K562 (cell line): ENCODE measurements at regions not wholly inside any gene's neighbourhood (a gene's known extent, or its start where the extent isn't known, plus 50 kb on each side); places are given as distances from the start of the nearest gene placed in this dataset.

Experiments used
- ATAC-seq: fragments of 200-7000 bp; cut with Tn5 transposase; 3 replicates; pipeline ENCODE4 v1.9.1; 2020; ENCODE audit warnings: moderate library complexity
- BruUV-seq: library from RNA; stranded (reverse); fragments of 400-500 nt; replicated peaks from 2 replicates; lab custom pipeline; 2021; lab: Mats Ljungman, UMichigan
- CTCF ChIA-PET: fragments of 300-600 bp; formaldehyde crosslinking; extraction: SDS; loops from one replicate; lab custom pipeline; 2021; ENCODE audit warnings: low intra/inter-chr PET ratio; lab: Yijun Ruan, JAX
- POLR2A ChIA-PET: fragments of 300-600, 350-650 bp; sonication (Branson Sonifier 250); formaldehyde crosslinking; extraction: SDS; loops from one replicate; lab custom pipeline; 2021; ENCODE audit warnings: antibody characterized with exemption, inconsistent platforms; lab: Yijun Ruan, JAX
- DNase-seq, 4 experiments: peaks; one replicate each; pipeline versions ENCODE4 v3.0.0 to v3.0.0-alpha.2; 2011 to 2018; ENCODE audit warnings: low spot score in 3 of 4, mixed read lengths in 3 of 4; ENCODE audit errors: extremely low read depth in 1 of 4
- FAIRE-seq: peaks from 2 replicates; lab custom pipeline; 2011; peaks lifted over from hg19 to GRCh38; lab: Jason Lieb, UNC
- H2AFZ ChIP-seq: 2 replicates; pipeline ENCODE4 v1.6.0; 2011; ENCODE audit warnings: low read depth, low read length, control low read depth, inconsistent platforms
- H3K27ac ChIP-seq: fragments of 200-600 bp; 3 replicates; pipeline ENCODE4 v1.8.0; 2011; ENCODE audit warnings: low read depth, mild to moderate bottlenecking, control low read depth, inconsistent platforms, low read length, moderate library complexity, mixed read lengths; ENCODE audit errors: extremely low read depth
- H3K27me3 ChIP-seq, 2 experiments: fragments of 300-600 bp in 1 of 2; 2 replicates in 1 of 2; 3 replicates in 1 of 2; pipeline versions ENCODE4 v1.6.0 to v1.8.0; 2011; ENCODE audit warnings: inconsistent platforms in 2 of 2, low read length in 2 of 2, mild to moderate bottlenecking in 1 of 2, mixed read lengths in 1 of 2, moderate library complexity in 1 of 2; ENCODE audit not compliant: control insufficient read depth in 2 of 2, insufficient read depth in 2 of 2
- H3K36me3 ChIP-seq: fragments of 300-600 bp; 3 replicates; pipeline ENCODE4 v1.8.0; 2011; ENCODE audit warnings: mild to moderate bottlenecking, low read length, inconsistent platforms; ENCODE audit not compliant: control insufficient read depth, insufficient read depth
- H3K4me1 ChIP-seq, 2 experiments: fragments of 200-600 bp in 1 of 2; replicated peaks in 1 of 2; 2 replicates in 1 of 2; 3 replicates in 1 of 2; pipeline versions ENCODE4 v1.5.1 to v1.8.0; 2011; ENCODE audit warnings: inconsistent platforms in 2 of 2, low read length in 2 of 2, mild to moderate bottlenecking in 1 of 2, mixed read lengths in 1 of 2, moderate library complexity in 1 of 2; ENCODE audit not compliant: control insufficient read depth in 2 of 2, insufficient read depth in 2 of 2
- H3K4me2 ChIP-seq: 2 replicates; pipeline ENCODE4 v1.6.1; 2011; ENCODE audit warnings: low read length, control low read depth, inconsistent platforms, mixed read lengths; ENCODE audit not compliant: insufficient read depth
- H3K4me3 ChIP-seq: fragments of 200-600 bp; sonication (generic), shearing (Covaris generic); 2 replicates; pipeline ENCODE4 v1.5.1; 2016; ENCODE audit warnings: control low read depth, inconsistent platforms
- H3K79me2 ChIP-seq: fragments of 200-600 bp; 3 replicates; pipeline ENCODE4 v1.8.0; 2011; ENCODE audit warnings: low read length, inconsistent platforms; ENCODE audit not compliant: control insufficient read depth, insufficient read depth
- H3K9ac ChIP-seq, 2 experiments: 2 replicates each; pipeline versions ENCODE4 v1.6.0 to v1.6.1; 2011; ENCODE audit warnings: low read depth in 2 of 2, low read length in 2 of 2, control low read depth in 1 of 2, inconsistent platforms in 1 of 2, mild to moderate bottlenecking in 1 of 2, mixed read lengths in 1 of 2; ENCODE audit not compliant: insufficient read depth in 1 of 2
- H3K9me1 ChIP-seq: one replicate; pipeline ENCODE4 v1.6.0; 2011; ENCODE audit warnings: inconsistent platforms, mild to moderate bottlenecking, low read length, moderate library complexity; ENCODE audit not compliant: control insufficient read depth, insufficient read depth
- H3K9me3 ChIP-seq: replicated peaks from 2 replicates; pipeline ENCODE4 v1.5.1; 2011; ENCODE audit warnings: low read depth, low read length, inconsistent platforms; ENCODE audit not compliant: control insufficient read depth, insufficient read depth
- H4K20me1 ChIP-seq: replicated peaks from 2 replicates; pipeline ENCODE4 v1.6.1; 2011; ENCODE audit warnings: low read length, inconsistent platforms, mixed read lengths; ENCODE audit not compliant: control insufficient read depth, insufficient read depth
- CBX3 ChIP-seq, 2 experiments: IDR thresholded peaks; 1 replicate in 1 of 2; 2 replicates in 1 of 2; pipeline ENCODE4 v1.6.1; 2012; ENCODE audit warnings: inconsistent platforms in 2 of 2, low read length in 2 of 2, borderline replicate concordance in 1 of 2, control low read depth in 1 of 2
- CC2D1A ChIP-seq: fragments of 450-650 bp; IDR thresholded peaks from 2 replicates; pipeline ENCODE4 v1.6.1; 2017; ENCODE audit warnings: mild to moderate bottlenecking
- MAZ ChIP-seq, 2 experiments: fragments of 450-650 bp in 1 of 2; sonication (generic) in 1 of 2; formaldehyde crosslinking; IDR thresholded peaks in 1 of 2; conservative IDR thresholded peaks in 1 of 2; 2 replicates each; pipeline versions ENCODE4 v1.4.0 to v1.5.0; 2020; ENCODE audit warnings: mild to moderate bottlenecking in 1 of 2, missing genetic modification reagents in 1 of 2
- RNF2 ChIP-seq: sonication (generic); IDR thresholded peaks from 2 replicates; pipeline ENCODE4 v1.6.1; 2016
- TBP ChIP-seq: optimal IDR thresholded peaks from 2 replicates; pipeline ENCODE3; 2011; ENCODE audit warnings: low read depth, low read length, improper control_type of control experiment
- U2AF1 ChIP-seq: fragments of 200-400 bp; formaldehyde crosslinking; optimal IDR thresholded peaks from 2 replicates; pipeline ENCODE3; 2017; ENCODE audit warnings: mild to moderate bottlenecking, low read depth, low read length, moderate library complexity
- ZNF23 ChIP-seq: fragments of 250-450 bp; sonication (Bioruptor Pico); IDR thresholded peaks from 2 replicates; pipeline ENCODE4 v1.4.0; 2020; ENCODE audit warnings: mild to moderate bottlenecking
- ZNF280A ChIP-seq: fragments of 450-650 bp; IDR thresholded peaks from 2 replicates; pipeline ENCODE4 v1.6.1; 2018; ENCODE audit warnings: mild to moderate bottlenecking, low read depth; ENCODE audit not compliant: partially characterized antibody
- ZNF311 ChIP-seq: fragments of 250-450 bp; sonication (Bioruptor Pico); IDR thresholded peaks from 2 replicates; pipeline ENCODE4 v1.4.0; 2020; ENCODE audit warnings: mild to moderate bottlenecking, moderate library complexity
- ZNF780A ChIP-seq: fragments of 250-450 bp; sonication (Bioruptor Pico); IDR thresholded peaks from 2 replicates; pipeline ENCODE4 v1.5.0; 2021; ENCODE audit warnings: mild to moderate bottlenecking
- WGBS: fragments of 100-300 bp; shearing (Covaris generic); methylation state at CpG from one replicate; pipeline ENCODE4 v1.1.6; 2016; ENCODE audit warnings: low coverage, mixed read lengths; ENCODE audit not compliant: insufficient coverage; ENCODE audit errors: missing lambda C conversion rate; 5-methylcytosine and 5-hydroxymethylcytosine counted together
- in situ Hi-C: fragments of 300-500 bp; cut with MboI; formaldehyde crosslinking; loops from 4 replicates; pipeline ENCODE4 v1.15.0; 2018; ENCODE audit warnings: inconsistent platforms, mixed read lengths
- intact Hi-C: fragments of 100-400 bp; cut with micrococcal nuclease; formaldehyde crosslinking; loops from 2 replicates; pipeline ENCODE4 v1.14.2; 2022
- TF ChIP-seq, protein P1 (sequence below): fragments of 250-450 bp; sonication (Bioruptor Pico); IDR thresholded peaks from 2 replicates; pipeline ENCODE4 v1.6.1; 2021; ENCODE audit warnings: mild to moderate bottlenecking
- TF ChIP-seq, protein P2 (sequence below): sonication (generic); IDR thresholded peaks from 2 replicates; pipeline ENCODE4 v1.6.1; 2016
- TF ChIP-seq, protein P3 (sequence below), 2 experiments: fragments of 450-650 bp; IDR thresholded peaks; 2 replicates each; pipeline ENCODE4 v1.6.1; 2018; ENCODE audit warnings: mild to moderate bottlenecking in 2 of 2, low read depth in 1 of 2; ENCODE audit not compliant: partially characterized antibody in 2 of 2
- TF ChIP-seq, protein P4 (sequence below): sonication (generic); formaldehyde crosslinking; IDR thresholded peaks from 2 replicates; pipeline ENCODE4 v1.8.0; 2022; ENCODE audit warnings: missing genetic modification reagents, mild to moderate bottlenecking, borderline replicate concordance

- H3K9me1 ChIP-seq, result no peaks in the 10 kb centered on the region
- no peak for ATAC-seq
- H3K9ac ChIP-seq, result no peak overlapping the region
- 0% methylated on average over 3 of the region's 3 CpGs for WGBS
- H3K27me3 ChIP-seq, result no peaks in the 10 kb centered on the region
- no peak overlapping the region for H3K4me2 ChIP-seq
- POLR2A ChIA-PET, result no interaction called here
- H3K9me3 ChIP-seq, result no peaks in the 10 kb centered on the region; the same call in 1 of the 2 replicates
- H4K20me1 ChIP-seq, result no peaks in the 10 kb centered on the region
- no peaks in the 10 kb centered on the region for H3K79me2 ChIP-seq
- H2AFZ ChIP-seq, result no peak overlapping the region
- no peak overlapping the region for H3K27ac ChIP-seq
- H3K4me1 ChIP-seq, result no peaks in the 10 kb centered on the region
- TF ChIP-seq ZNF23 (CRISPR knock-in tag), result no peak
- TF ChIP-seq, protein P1, sequence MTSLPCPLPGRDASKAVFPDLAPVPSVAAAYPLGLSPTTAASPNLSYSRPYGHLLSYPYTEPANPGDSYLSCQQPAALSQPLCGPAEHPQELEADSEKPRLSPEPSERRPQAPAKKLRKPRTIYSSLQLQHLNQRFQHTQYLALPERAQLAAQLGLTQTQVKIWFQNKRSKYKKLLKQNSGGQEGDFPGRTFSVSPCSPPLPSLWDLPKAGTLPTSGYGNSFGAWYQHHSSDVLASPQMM (CRISPR knock-in tag), result no peak
- TF ChIP-seq ZNF780A (CRISPR knock-in tag), result no peak
- TF ChIP-seq TBP, result no peak
- TF ChIP-seq, protein P2, sequence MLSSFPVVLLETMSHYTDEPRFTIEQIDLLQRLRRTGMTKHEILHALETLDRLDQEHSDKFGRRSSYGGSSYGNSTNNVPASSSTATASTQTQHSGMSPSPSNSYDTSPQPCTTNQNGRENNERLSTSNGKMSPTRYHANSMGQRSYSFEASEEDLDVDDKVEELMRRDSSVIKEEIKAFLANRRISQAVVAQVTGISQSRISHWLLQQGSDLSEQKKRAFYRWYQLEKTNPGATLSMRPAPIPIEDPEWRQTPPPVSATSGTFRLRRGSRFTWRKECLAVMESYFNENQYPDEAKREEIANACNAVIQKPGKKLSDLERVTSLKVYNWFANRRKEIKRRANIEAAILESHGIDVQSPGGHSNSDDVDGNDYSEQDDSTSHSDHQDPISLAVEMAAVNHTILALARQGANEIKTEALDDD, result no peak
- TF ChIP-seq, protein P3, sequence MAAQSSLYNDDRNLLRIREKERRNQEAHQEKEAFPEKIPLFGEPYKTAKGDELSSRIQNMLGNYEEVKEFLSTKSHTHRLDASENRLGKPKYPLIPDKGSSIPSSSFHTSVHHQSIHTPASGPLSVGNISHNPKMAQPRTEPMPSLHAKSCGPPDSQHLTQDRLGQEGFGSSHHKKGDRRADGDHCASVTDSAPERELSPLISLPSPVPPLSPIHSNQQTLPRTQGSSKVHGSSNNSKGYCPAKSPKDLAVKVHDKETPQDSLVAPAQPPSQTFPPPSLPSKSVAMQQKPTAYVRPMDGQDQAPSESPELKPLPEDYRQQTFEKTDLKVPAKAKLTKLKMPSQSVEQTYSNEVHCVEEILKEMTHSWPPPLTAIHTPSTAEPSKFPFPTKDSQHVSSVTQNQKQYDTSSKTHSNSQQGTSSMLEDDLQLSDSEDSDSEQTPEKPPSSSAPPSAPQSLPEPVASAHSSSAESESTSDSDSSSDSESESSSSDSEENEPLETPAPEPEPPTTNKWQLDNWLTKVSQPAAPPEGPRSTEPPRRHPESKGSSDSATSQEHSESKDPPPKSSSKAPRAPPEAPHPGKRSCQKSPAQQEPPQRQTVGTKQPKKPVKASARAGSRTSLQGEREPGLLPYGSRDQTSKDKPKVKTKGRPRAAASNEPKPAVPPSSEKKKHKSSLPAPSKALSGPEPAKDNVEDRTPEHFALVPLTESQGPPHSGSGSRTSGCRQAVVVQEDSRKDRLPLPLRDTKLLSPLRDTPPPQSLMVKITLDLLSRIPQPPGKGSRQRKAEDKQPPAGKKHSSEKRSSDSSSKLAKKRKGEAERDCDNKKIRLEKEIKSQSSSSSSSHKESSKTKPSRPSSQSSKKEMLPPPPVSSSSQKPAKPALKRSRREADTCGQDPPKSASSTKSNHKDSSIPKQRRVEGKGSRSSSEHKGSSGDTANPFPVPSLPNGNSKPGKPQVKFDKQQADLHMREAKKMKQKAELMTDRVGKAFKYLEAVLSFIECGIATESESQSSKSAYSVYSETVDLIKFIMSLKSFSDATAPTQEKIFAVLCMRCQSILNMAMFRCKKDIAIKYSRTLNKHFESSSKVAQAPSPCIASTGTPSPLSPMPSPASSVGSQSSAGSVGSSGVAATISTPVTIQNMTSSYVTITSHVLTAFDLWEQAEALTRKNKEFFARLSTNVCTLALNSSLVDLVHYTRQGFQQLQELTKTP (IDR thresholded peaks at IDR 0.05; ENCODE audit: low read depth in 1 of 2, partially characterized antibody in 2 of 2), result no peak
- TF ChIP-seq U2AF1, result no peak
- TF ChIP-seq ZNF280A, result no peak
- TF ChIP-seq RNF2, result no peak
- TF ChIP-seq, protein P4, sequence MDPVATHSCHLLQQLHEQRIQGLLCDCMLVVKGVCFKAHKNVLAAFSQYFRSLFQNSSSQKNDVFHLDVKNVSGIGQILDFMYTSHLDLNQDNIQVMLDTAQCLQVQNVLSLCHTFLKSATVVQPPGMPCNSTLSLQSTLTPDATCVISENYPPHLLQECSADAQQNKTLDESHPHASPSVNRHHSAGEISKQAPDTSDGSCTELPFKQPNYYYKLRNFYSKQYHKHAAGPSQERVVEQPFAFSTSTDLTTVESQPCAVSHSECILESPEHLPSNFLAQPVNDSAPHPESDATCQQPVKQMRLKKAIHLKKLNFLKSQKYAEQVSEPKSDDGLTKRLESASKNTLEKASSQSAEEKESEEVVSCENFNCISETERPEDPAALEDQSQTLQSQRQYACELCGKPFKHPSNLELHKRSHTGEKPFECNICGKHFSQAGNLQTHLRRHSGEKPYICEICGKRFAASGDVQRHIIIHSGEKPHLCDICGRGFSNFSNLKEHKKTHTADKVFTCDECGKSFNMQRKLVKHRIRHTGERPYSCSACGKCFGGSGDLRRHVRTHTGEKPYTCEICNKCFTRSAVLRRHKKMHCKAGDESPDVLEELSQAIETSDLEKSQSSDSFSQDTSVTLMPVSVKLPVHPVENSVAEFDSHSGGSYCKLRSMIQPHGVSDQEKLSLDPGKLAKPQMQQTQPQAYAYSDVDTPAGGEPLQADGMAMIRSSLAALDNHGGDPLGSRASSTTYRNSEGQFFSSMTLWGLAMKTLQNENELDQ (CRISPR knock-in tag), result no peak
- TF ChIP-seq MAZ (CRISPR knock-in tag; conservative IDR thresholded peaks at IDR 0.05 in 1 of 2, IDR thresholded peaks at IDR 0.05 in 1 of 2), result no peak
- no peak for TF ChIP-seq ZNF311 (CRISPR knock-in tag)
- no peak for TF ChIP-seq CC2D1A
- no peak for TF ChIP-seq CBX3 (IDR thresholded peaks at IDR 0.05; ENCODE audit: borderline replicate concordance in 1 of 2, low read length in 2 of 2)
- TF ChIP-seq, all 486 proteins: peak for 0
- DNase-seq, result no peak
- intact Hi-C loops (no loop called here), in situ Hi-C loops (no loop called here)
- CTCF ChIA-PET, result no interaction called here
- no peaks in the 10 kb centered on the region for H3K36me3 ChIP-seq
- no peak overlapping the region for H3K4me3 ChIP-seq
- no peak for FAIRE-seq
- BruUV-seq, result no TSS peak
Observed at GRCh38 chr2:146467425-146467824, 1377.4 kb upstream of the ACVR2A start.
